NCI-H2029 (cell line): ENCODE measurements at regions not wholly inside any gene's neighbourhood (a gene's known extent, or its start where the extent isn't known, plus 50 kb on each side); places are given as distances from the start of the nearest gene placed in this dataset.
"Not testable (repeated sequence)": the region's sequence is repeated elsewhere in the genome, so short reads cannot be mapped to it uniquely, and the experiment has no call there.

Experiments
- DNase-seq: peaks from one replicate; lab custom pipeline; 2025; lab: John Stamatoyannopoulos, UW

GRCh38 chr2:123609077-123609476, 416.0 kb upstream of the CNTNAP5 start:
- no peak for DNase-seq

- no peak for DNase-seq
Measured at GRCh38 chr2:123614596-123614995, 410.5 kb upstream of the CNTNAP5 start.

- not testable (repeated sequence) for DNase-seq
Measured at GRCh38 chr2:123618642-123619041, 406.4 kb upstream of the CNTNAP5 start.

- no peak for DNase-seq
Measured at GRCh38 chr2:123624816-123625215, 400.3 kb upstream of the CNTNAP5 start.

GRCh38 chr2:123636232-123636631, 388.9 kb upstream of the CNTNAP5 start:
- DNase-seq: no peak

GRCh38 chr2:123640685-123641335, 384.3 kb upstream of the CNTNAP5 start:
- no peak for DNase-seq

GRCh38 chr2:123644053-123644452, 381.0 kb upstream of the CNTNAP5 start:
- no peak for DNase-seq

GRCh38 chr2:123648016-123648415, 377.1 kb upstream of the CNTNAP5 start:
- no peak for DNase-seq

- no peak for DNase-seq
Measured at GRCh38 chr2:123648956-123649355, 376.1 kb upstream of the CNTNAP5 start.

GRCh38 chr2:123651151-123651550, 373.9 kb upstream of the CNTNAP5 start:
- DNase-seq: no peak

GRCh38 chr2:123652320-123652719, 372.8 kb upstream of the CNTNAP5 start:
- no peak for DNase-seq

- DNase-seq: no peak
Measured at GRCh38 chr2:123656590-123656989, 368.5 kb upstream of the CNTNAP5 start.

- DNase-seq: no peak
Measured at GRCh38 chr2:123659120-123659519, 366.0 kb upstream of the CNTNAP5 start.

GRCh38 chr2:123670286-123670685, 354.8 kb upstream of the CNTNAP5 start:
- no peak for DNase-seq

GRCh38 chr2:123683797-123684196, 341.3 kb upstream of the CNTNAP5 start:
- DNase-seq: not testable (repeated sequence)

GRCh38 chr2:123687064-123687463, 338.0 kb upstream of the CNTNAP5 start:
- no peak for DNase-seq

GRCh38 chr2:123688231-123688940, 336.7 kb upstream of the CNTNAP5 start:
- no peak for DNase-seq

- no peak for DNase-seq
Measured at GRCh38 chr2:123692121-123692520, 333.0 kb upstream of the CNTNAP5 start.

- DNase-seq: no peak
Measured at GRCh38 chr2:123693836-123694235, 331.3 kb upstream of the CNTNAP5 start.

- DNase-seq: no peak
Measured at GRCh38 chr2:123695426-123695825, 329.7 kb upstream of the CNTNAP5 start.

GRCh38 chr2:123696021-123696420, 329.1 kb upstream of the CNTNAP5 start:
- no peak for DNase-seq

- DNase-seq: no peak
Measured at GRCh38 chr2:123696799-123697410, 328.2 kb upstream of the CNTNAP5 start.

GRCh38 chr2:123715467-123715982, 309.6 kb upstream of the CNTNAP5 start:
- DNase-seq: no peak
